ENCODE measurements at regions not wholly inside any gene's neighbourhood (a gene's known extent, or its start where the extent isn't known, plus 50 kb on each side); places are given as distances from the start of the nearest gene placed in this dataset.
"Not testable (repeated sequence)": the region's sequence is repeated elsewhere in the genome, so short reads cannot be mapped to it uniquely, and the experiment has no call there.

DNA sequence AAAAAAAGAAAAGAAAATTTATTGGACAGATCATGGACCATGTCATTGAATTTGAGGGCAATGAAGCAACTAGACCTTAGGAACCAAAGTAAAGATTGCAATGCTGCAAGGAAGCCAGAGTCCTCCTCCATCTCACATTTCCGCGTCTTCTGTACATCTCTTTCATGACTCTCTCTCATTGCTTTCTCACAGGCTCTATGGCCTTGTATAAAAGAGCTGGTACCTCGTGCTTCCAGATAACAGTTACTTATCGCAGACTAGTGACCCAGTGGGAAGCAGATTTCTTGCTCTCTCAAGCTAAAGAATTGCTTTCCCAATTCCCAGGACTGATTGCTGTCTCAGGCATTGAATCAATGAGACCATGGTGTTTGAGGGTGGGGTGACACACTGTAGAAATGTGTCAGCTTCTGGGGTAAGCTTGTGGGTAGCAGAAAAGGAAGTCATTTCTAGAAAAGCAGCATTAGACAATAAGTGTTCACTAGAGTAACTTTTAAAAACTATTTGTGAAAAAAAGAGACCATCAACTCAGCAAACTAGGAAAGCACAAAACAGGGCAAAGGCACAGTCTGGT, 635.3 kb downstream of the UTRN start:
- Histone ChIP-seq H3F3A (ENCODE audit: insufficient read depth, low read length) (no peaks in the 10 kb centered on the region), H3K9me2 (replicated peaks; ENCODE audit: insufficient read depth, low read length) (no peaks in the 10 kb centered on the region), H4K20me1 (ENCODE audit: insufficient read depth, low read length) (no peaks in the 10 kb centered on the region), H3K36me3 (replicated peaks; ENCODE audit: insufficient read depth, low read length) (no peaks in the 10 kb centered on the region), H3K79me2 (ENCODE audit: low read length) (no peaks in the 10 kb centered on the region), H3K4me3 (ENCODE audit: low read length) (no peak overlapping the region), H3K9ac (ENCODE audit: low read length) (no peak overlapping the region), H3K4me2 (ENCODE audit: low read depth, low read length) (no peak overlapping the region), H3K27me3 (replicated peaks; ENCODE audit: insufficient read depth, low read length) (no peaks in the 10 kb centered on the region), H3K9me3 (replicated peaks; ENCODE audit: insufficient read depth, low read length) (no peaks in the 10 kb centered on the region), H3K4me1 (ENCODE audit: low read length) (no peaks in the 10 kb centered on the region), H3K27ac (ENCODE audit: low read length) (no peak overlapping the region), H2AFZ (ENCODE audit: low read length) (no peak overlapping the region)
- no peak for TF ChIP-seq EZH2 (optimal IDR thresholded peaks at IDR 0.05; ENCODE audit: low read depth, low read length)
- TF ChIP-seq, protein P1, sequence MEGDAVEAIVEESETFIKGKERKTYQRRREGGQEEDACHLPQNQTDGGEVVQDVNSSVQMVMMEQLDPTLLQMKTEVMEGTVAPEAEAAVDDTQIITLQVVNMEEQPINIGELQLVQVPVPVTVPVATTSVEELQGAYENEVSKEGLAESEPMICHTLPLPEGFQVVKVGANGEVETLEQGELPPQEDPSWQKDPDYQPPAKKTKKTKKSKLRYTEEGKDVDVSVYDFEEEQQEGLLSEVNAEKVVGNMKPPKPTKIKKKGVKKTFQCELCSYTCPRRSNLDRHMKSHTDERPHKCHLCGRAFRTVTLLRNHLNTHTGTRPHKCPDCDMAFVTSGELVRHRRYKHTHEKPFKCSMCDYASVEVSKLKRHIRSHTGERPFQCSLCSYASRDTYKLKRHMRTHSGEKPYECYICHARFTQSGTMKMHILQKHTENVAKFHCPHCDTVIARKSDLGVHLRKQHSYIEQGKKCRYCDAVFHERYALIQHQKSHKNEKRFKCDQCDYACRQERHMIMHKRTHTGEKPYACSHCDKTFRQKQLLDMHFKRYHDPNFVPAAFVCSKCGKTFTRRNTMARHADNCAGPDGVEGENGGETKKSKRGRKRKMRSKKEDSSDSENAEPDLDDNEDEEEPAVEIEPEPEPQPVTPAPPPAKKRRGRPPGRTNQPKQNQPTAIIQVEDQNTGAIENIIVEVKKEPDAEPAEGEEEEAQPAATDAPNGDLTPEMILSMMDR (IDR thresholded peaks at IDR 0.05; ENCODE audit: low read length), result no peak
- no peak for TF ChIP-seq EZH2phosphoT487 (IDR thresholded peaks at IDR 0.05; ENCODE audit: low read length)
- DNase-seq, result no peak

DNA sequence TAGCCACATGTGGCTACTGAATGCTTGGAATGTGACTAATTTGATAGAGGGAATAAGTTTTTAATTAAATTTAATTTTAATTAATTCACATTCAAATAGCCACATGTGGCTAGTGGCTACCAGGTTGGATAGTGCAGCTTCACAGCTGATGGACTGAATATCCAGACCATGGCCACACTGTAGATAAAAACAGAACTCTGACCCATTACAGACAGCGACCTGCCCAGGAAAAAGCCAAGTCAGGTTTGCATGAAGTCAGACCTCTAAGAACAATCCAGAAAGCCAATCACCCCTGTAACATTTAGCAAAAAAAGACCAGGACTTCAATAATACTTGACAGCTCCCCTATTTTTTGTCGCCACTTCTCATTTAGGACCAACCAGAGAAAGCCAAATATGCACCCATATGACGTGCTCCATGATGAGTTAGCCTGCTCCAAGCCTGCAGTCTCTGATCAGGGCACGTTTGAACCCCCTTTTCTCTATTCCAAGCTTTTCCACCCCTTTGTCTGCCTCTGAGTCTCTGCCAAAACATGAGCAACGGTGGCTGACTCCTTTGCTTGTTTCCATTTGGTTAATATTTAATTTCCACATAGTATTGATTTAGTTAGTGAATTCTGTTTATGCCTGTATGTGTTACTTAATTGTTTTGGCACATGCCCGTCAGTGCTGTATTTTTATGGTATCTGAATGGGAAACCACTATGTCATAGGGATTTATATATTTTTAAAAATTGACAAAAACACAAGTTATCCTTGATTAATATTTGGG, 636.3 kb downstream of the UTRN start:
- H2AFZ ChIP-seq (ENCODE audit: low read length), result no peak overlapping the region
- H3K36me3 ChIP-seq (replicated peaks; ENCODE audit: insufficient read depth, low read length), result no peaks in the 10 kb centered on the region
- no peak overlapping the region for H3K4me2 ChIP-seq (ENCODE audit: low read depth, low read length)
- no peaks in the 10 kb centered on the region for H3K4me1 ChIP-seq (ENCODE audit: low read length)
- TF ChIP-seq EZH2phosphoT487 (IDR thresholded peaks at IDR 0.05; ENCODE audit: low read length) (no peak), EZH2 (optimal IDR thresholded peaks at IDR 0.05; ENCODE audit: low read depth, low read length) (no peak)
- TF ChIP-seq, protein P1 (IDR thresholded peaks at IDR 0.05; ENCODE audit: low read length), result no peak
- no peak overlapping the region for H3K27ac ChIP-seq (ENCODE audit: low read length)
- DNase-seq, result no peak
- no peaks in the 10 kb centered on the region for H3K79me2 ChIP-seq (ENCODE audit: low read length)
- no peaks in the 10 kb centered on the region for H3K9me3 ChIP-seq (replicated peaks; ENCODE audit: insufficient read depth, low read length)
- H4K20me1 ChIP-seq (ENCODE audit: insufficient read depth, low read length), result no peaks in the 10 kb centered on the region
- no peaks in the 10 kb centered on the region for H3K9me2 ChIP-seq (replicated peaks; ENCODE audit: insufficient read depth, low read length)
- no peaks in the 10 kb centered on the region for H3F3A ChIP-seq (ENCODE audit: insufficient read depth, low read length)
- H3K4me3 ChIP-seq (ENCODE audit: low read length), result no peak overlapping the region
- H3K27me3 ChIP-seq (replicated peaks; ENCODE audit: insufficient read depth, low read length), result no peaks in the 10 kb centered on the region
- H3K9ac ChIP-seq (ENCODE audit: low read length), result no peak overlapping the region

DNA sequence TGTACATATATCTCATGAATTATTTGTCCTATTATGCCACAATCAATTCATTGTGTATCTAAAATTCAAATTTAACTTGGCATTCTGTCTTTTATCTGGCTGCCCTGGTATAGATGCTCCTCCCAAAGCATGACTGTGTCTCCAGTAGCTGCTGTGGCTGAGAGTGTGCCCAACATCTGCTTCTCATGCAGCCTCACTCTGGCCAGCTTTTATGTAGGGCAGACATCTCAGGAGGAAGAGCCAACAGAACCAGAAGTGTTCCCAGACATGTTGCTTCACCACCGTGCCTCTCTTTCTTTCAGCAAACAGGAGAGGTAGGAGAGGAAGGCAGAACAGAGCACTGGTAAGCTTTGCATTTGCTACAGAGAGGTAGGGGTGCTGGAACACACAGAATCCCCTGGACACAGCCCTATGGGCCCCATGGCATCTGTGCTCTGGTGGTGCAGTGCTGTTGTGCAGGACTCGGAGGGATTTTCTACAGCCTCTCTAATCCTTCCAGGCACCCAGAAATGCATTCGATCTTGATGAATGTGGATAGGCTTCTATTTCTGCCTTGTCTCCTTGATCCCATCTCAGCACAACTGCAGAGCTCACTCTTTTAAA, 637.1 kb downstream of the UTRN start:
- no peak overlapping the region for H3K27ac ChIP-seq (ENCODE audit: low read length)
- H3K9me3 ChIP-seq (replicated peaks; ENCODE audit: insufficient read depth, low read length), result no peaks in the 10 kb centered on the region
- H3K4me2 ChIP-seq (ENCODE audit: low read depth, low read length), result no peak overlapping the region
- no peaks in the 10 kb centered on the region for H3K36me3 ChIP-seq (replicated peaks; ENCODE audit: insufficient read depth, low read length)
- TF ChIP-seq EZH2phosphoT487 (IDR thresholded peaks at IDR 0.05; ENCODE audit: low read length) (no peak), EZH2 (optimal IDR thresholded peaks at IDR 0.05; ENCODE audit: low read depth, low read length) (no peak)
- no peaks in the 10 kb centered on the region for H3K9me2 ChIP-seq (replicated peaks; ENCODE audit: insufficient read depth, low read length)
- no peak overlapping the region for H3K9ac ChIP-seq (ENCODE audit: low read length)
- no peak for DNase-seq
- no peaks in the 10 kb centered on the region for H3F3A ChIP-seq (ENCODE audit: insufficient read depth, low read length)
- no peaks in the 10 kb centered on the region for H4K20me1 ChIP-seq (ENCODE audit: insufficient read depth, low read length)
- H3K79me2 ChIP-seq (ENCODE audit: low read length), result no peaks in the 10 kb centered on the region
- no peak overlapping the region for H2AFZ ChIP-seq (ENCODE audit: low read length)
- no peaks in the 10 kb centered on the region for H3K4me1 ChIP-seq (ENCODE audit: low read length)
- no peaks in the 10 kb centered on the region for H3K27me3 ChIP-seq (replicated peaks; ENCODE audit: insufficient read depth, low read length)
- no peak overlapping the region for H3K4me3 ChIP-seq (ENCODE audit: low read length)

DNA sequence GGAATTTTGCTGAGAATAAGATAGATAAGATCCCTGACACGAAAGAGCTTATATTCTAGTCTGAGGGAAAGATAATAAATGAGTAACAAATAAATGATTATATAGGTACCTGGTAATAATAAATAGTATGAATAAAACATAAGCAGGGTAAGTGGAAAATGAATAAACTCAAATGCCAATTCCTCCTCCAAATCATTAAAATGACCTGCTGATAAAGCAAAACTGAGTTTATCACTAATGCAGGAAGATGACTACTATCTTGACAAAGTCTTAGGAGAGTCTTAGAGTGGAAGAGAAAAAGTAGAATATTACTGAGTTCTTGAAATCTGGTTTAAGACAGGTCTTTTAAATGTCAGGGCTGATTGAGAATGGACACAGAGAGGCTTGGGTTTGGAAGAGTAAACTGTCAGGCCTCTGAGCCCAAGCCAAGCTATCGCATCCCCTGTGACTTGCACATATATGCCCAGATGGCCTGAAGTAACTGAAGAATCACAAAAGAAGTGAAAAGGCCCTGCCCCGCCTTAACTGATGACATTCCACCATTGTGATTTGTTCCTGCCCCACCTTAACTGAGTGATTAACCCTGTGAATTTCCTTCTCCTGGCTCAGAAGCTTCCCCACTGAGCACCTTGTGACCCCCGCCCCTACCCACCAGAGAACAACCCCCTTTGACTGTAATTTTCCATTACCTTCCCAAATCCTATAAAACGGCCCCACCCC, 637.8 kb downstream of the UTRN start:
- not testable (repeated sequence) for H2AFZ ChIP-seq (ENCODE audit: low read length); H4K20me1 ChIP-seq (ENCODE audit: insufficient read depth, low read length); H3K27ac ChIP-seq (ENCODE audit: low read length); H3K9me2 ChIP-seq (replicated peaks; ENCODE audit: insufficient read depth, low read length); H3K9me3 ChIP-seq (replicated peaks; ENCODE audit: insufficient read depth, low read length); H3K27me3 ChIP-seq (replicated peaks; ENCODE audit: insufficient read depth, low read length); DNase-seq; H3K4me2 ChIP-seq (ENCODE audit: low read depth, low read length); H3F3A ChIP-seq (ENCODE audit: insufficient read depth, low read length); H3K4me3 ChIP-seq (ENCODE audit: low read length); H3K36me3 ChIP-seq (replicated peaks; ENCODE audit: insufficient read depth, low read length); H3K4me1 ChIP-seq (ENCODE audit: low read length); H3K79me2 ChIP-seq (ENCODE audit: low read length); H3K9ac ChIP-seq (ENCODE audit: low read length)

DNA sequence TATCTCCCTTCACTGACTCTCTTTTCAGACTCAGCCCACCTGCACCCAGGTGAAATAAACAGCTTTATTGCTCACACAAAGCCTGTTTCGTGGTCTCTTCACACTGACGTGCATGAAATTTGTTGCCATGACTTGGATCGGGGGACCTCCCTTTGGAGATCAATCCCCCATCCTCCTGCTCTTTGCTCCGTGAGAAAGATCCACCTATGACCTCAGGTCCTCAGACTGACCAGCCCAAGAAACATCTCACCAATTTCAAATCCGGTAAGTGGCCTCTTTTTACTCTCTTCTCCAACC, 638.3 kb downstream of the UTRN start:
- H3K79me2 ChIP-seq (ENCODE audit: low read length); H3F3A ChIP-seq (ENCODE audit: insufficient read depth, low read length); H3K9me2 ChIP-seq (replicated peaks; ENCODE audit: insufficient read depth, low read length); H3K27ac ChIP-seq (ENCODE audit: low read length); H3K9ac ChIP-seq (ENCODE audit: low read length); H3K36me3 ChIP-seq (replicated peaks; ENCODE audit: insufficient read depth, low read length); H3K9me3 ChIP-seq (replicated peaks; ENCODE audit: insufficient read depth, low read length); H4K20me1 ChIP-seq (ENCODE audit: insufficient read depth, low read length); H3K4me2 ChIP-seq (ENCODE audit: low read depth, low read length); H3K4me3 ChIP-seq (ENCODE audit: low read length); H3K27me3 ChIP-seq (replicated peaks; ENCODE audit: insufficient read depth, low read length); H3K4me1 ChIP-seq (ENCODE audit: low read length); H2AFZ ChIP-seq (ENCODE audit: low read length); DNase-seq: not testable (repeated sequence)
